Upper lobe of left lung (tissue), 6 donors: ENCODE measurements at regions not wholly inside any gene's neighbourhood (a gene's known extent, or its start where the extent isn't known, plus 50 kb on each side); places are given as distances from the start of the nearest gene placed in this dataset.

Experiments used
- ATAC-seq, 2 donors: fragments of 200-7000 bp; cut with Tn5 transposase; one replicate each; pipeline ENCODE4 v1.9.1; 2022; ENCODE audit warnings: mild to moderate bottlenecking in 2 of 2, moderate library complexity in 2 of 2; ENCODE audit not compliant: low FRiP score in 2 of 2
- DNase-seq, 2 donors: peaks; one replicate each; pipeline ENCODE4 v3.0.0-alpha.2; 2019 to 2020
- H3K27ac ChIP-seq, 4 donors: fragments of 200-600 bp; sonication (generic); one replicate each; pipeline ENCODE4 v1.5.1; 2016 to 2019
- H3K27me3 ChIP-seq, 4 donors: fragments of 200-600 bp; sonication (generic); one replicate each; pipeline ENCODE4 v1.5.1; 2017 to 2019
- H3K36me3 ChIP-seq, 4 donors: fragments of 200-600 bp; sonication (generic); one replicate each; pipeline ENCODE4 v1.5.1; 2016 to 2019
- H3K4me1 ChIP-seq, 4 donors: fragments of 200-600 bp; sonication (generic); one replicate each; pipeline ENCODE4 v1.5.1; 2018 to 2019
- H3K4me3 ChIP-seq, 4 donors: fragments of 200-600 bp; sonication (generic); one replicate each; pipeline ENCODE4 v1.5.1; 2017 to 2019; ENCODE audit warnings: mild to moderate bottlenecking in 2 of 4, moderate library complexity in 1 of 4
- H3K9me3 ChIP-seq, 4 donors: fragments of 200-600 bp; sonication (generic); one replicate each; pipeline ENCODE4 v1.5.1; 2018 to 2019
- EP300 ChIP-seq, 4 donors: sonication (generic); formaldehyde crosslinking; IDR thresholded peaks; one replicate each; pipeline ENCODE4 v1.5.1; 2017; ENCODE audit warnings: antibody characterized with exemption in 4 of 4, control low read depth in 2 of 4
- POLR2A ChIP-seq, 4 donors: fragments of 450-650 bp; IDR thresholded peaks; one replicate each; pipeline ENCODE4 v1.5.1; 2016 to 2017; ENCODE audit warnings: antibody characterized with exemption in 4 of 4, mild to moderate bottlenecking in 2 of 4
- POLR2AphosphoS5 ChIP-seq, 2 donors: sonication (generic); formaldehyde crosslinking; IDR thresholded peaks; one replicate each; pipeline ENCODE4 v1.5.1; 2017; ENCODE audit warnings: antibody characterized with exemption in 2 of 2
- WGBS, 2 donors: methylation state at CpG; one replicate each; pipeline ENCODE4 v1.1.5; 2017 to 2018; 5-methylcytosine and 5-hydroxymethylcytosine counted together
- TF ChIP-seq, protein P1 (sequence below), 6 experiments: fragments of 450-650 bp in 4 of 6; fragments of 200-600 bp in 2 of 6; sonication (generic) in 2 of 6; IDR thresholded peaks; one replicate each; pipeline ENCODE4 v1.5.1; 2016 to 2019; ENCODE audit warnings: antibody characterized with exemption in 6 of 6
- donor health status: DM: no; HTN: no; CAD: no; lungs with moderate emphysema.
- donor health status: DM: no; HTN: yes; CAD: no; lungs with severe emphysema.

DNA sequence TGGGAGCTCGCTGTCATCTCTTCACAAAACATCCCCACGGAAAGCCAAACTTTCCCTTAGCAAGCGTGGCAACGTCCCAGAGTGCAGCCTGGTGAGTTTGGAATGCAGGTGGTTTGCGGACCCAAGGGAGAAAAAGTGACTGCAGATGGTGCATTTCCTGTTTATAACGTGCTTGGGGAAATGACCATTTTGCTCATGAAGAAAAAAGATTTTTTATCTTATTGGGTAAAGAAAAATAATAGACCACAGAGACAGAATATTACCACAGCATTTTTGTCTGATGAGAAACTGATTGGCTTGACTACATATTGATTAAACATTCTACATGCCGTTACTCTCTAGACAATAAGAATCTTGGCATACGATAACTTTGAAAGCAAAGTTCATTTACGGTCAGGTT lies 136.5 kb downstream of the COPS8 start:
- Histone ChIP-seq H3K27me3 (no peaks in the 10 kb centered on the region), H3K27ac (peak overlapping the region in 1 of 4 donors; percentile 40), H3K4me3 (no peak overlapping the region), H3K36me3 (no peaks in the 10 kb centered on the region), H3K4me1 (no peaks in the 10 kb centered on the region), H3K9me3 (no peaks in the 10 kb centered on the region)
- peak in 1 of 2 donors; percentile 70 for ATAC-seq
- DNase-seq: no peak
- no peak for TF ChIP-seq POLR2A (IDR thresholded peaks at IDR 0.05)
- no peak for TF ChIP-seq EP300 (IDR thresholded peaks at IDR 0.05)
- TF ChIP-seq POLR2AphosphoS5 (IDR thresholded peaks at IDR 0.05): no peak
- TF ChIP-seq, protein P1, sequence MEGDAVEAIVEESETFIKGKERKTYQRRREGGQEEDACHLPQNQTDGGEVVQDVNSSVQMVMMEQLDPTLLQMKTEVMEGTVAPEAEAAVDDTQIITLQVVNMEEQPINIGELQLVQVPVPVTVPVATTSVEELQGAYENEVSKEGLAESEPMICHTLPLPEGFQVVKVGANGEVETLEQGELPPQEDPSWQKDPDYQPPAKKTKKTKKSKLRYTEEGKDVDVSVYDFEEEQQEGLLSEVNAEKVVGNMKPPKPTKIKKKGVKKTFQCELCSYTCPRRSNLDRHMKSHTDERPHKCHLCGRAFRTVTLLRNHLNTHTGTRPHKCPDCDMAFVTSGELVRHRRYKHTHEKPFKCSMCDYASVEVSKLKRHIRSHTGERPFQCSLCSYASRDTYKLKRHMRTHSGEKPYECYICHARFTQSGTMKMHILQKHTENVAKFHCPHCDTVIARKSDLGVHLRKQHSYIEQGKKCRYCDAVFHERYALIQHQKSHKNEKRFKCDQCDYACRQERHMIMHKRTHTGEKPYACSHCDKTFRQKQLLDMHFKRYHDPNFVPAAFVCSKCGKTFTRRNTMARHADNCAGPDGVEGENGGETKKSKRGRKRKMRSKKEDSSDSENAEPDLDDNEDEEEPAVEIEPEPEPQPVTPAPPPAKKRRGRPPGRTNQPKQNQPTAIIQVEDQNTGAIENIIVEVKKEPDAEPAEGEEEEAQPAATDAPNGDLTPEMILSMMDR (IDR thresholded peaks at IDR 0.05): no peak
- 39 to 48% methylated on average over 9 of the region's 9 CpGs for WGBS, 2 donors

DNA sequence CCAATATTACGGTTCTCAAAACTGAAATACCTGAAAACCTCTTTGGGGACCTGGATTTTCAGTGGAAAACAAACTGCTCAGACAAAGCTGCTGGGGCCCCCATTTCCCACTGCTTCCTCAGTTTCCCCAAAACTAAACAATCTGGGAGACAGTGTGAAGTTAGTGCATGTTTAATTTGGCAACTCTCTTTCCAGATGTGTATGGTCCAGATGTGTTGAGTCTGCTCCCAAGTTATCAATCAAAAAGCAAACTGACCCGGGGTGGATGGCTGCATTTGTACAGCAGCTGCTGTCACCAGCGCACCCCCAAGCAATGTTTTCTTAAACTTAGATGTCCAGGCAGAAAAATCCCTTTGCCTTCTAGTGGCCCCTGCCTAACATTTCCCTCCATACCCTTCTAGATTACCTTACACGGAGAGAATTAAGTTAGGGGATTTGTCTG lies 136.9 kb downstream of the COPS8 start:
- WGBS, 2 donors: 57 to 71% methylated on average over 4 of the region's 4 CpGs
- no peaks in the 10 kb centered on the region for H3K36me3 ChIP-seq
- H3K9me3 ChIP-seq: no peaks in the 10 kb centered on the region
- no peaks in the 10 kb centered on the region for H3K27me3 ChIP-seq
- H3K27ac ChIP-seq: no peak overlapping the region
- no peaks in the 10 kb centered on the region for H3K4me1 ChIP-seq
- H3K4me3 ChIP-seq: no peak overlapping the region
- DNase-seq (no peak), ATAC-seq (peak in 1 of 2 donors; percentile 47)
- TF ChIP-seq EP300 (IDR thresholded peaks at IDR 0.05) (no peak), POLR2AphosphoS5 (IDR thresholded peaks at IDR 0.05) (no peak), POLR2A (IDR thresholded peaks at IDR 0.05) (no peak)
- TF ChIP-seq, protein P1 (IDR thresholded peaks at IDR 0.05): no peak

DNA sequence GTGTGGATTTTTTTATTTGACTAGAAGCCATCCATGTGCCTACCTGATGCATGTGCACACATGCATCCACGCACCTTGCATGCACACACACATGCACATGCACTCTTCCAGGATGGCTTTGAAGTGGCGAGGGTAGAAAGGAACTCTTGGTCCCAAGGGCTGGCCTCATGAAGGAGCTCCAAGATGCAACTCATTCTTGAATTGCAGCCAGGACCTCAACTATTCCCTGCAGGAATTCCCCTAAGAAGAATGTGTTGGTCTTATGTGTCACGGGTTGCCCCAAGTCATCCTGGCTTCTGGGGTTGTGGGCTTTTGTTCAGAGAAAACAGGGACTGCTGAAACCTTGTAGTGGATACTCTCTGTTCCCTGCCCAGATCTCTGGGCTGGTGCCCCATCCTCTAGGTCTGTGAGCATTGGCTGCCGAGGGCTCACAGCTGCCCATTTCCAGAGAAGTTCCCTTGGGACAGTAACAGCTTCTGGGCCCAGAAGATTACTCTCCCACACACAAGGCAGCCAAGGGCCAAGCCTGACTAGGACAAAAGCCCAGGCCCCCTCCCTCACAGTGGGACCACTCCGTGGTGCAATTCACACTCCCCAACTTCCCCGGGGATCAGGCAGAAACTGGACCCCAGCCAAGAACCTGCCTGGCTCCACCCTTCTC lies 137.6 kb downstream of the COPS8 start:
- Histone ChIP-seq H3K4me3 (no peak overlapping the region), H3K4me1 (no peaks in the 10 kb centered on the region), H3K27ac (peak overlapping the region in 3 of 4 donors; percentile 19 to 35 (median 32)), H3K9me3 (no peaks in the 10 kb centered on the region), H3K36me3 (no peaks in the 10 kb centered on the region), H3K27me3 (no peaks in the 10 kb centered on the region)
- 45 to 52% methylated on average over 6 of the region's 6 CpGs for WGBS, 2 donors
- no peak for DNase-seq
- no peak for TF ChIP-seq EP300 (IDR thresholded peaks at IDR 0.05)
- TF ChIP-seq POLR2AphosphoS5 (IDR thresholded peaks at IDR 0.05): no peak
- no peak for TF ChIP-seq POLR2A (IDR thresholded peaks at IDR 0.05)
- TF ChIP-seq, protein P1 (IDR thresholded peaks at IDR 0.05): no peak
- ATAC-seq: peak in 1 of 2 donors; percentile 38

DNA sequence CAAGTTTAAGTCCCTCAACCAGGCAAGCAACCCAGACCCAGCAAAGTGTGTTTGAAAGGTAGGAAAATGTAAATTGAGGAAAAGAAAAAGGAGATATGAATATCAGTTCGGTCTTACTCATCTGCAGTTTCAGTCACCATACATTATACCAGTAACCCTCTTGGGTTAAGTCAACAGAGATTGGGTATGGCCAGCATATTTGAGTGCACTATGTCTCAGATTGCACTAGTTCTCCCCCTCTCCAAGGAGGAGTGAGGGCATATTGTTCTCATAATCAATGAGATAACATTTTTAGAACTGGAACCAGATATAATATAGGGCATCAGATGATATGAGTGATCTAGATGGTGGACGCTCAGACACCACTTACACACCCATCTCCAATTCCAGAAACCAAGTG lies 141.5 kb downstream of the COPS8 start:
- WGBS, 2 donors: 95 to 98% methylated on average over 2 of the region's 2 CpGs
- H3K27me3 ChIP-seq: no peaks in the 10 kb centered on the region
- ATAC-seq (no peak), DNase-seq (no peak)
- H3K27ac ChIP-seq: no peak overlapping the region
- no peaks in the 10 kb centered on the region for H3K36me3 ChIP-seq
- H3K4me1 ChIP-seq: no peaks in the 10 kb centered on the region
- TF ChIP-seq POLR2AphosphoS5 (IDR thresholded peaks at IDR 0.05) (no peak), POLR2A (IDR thresholded peaks at IDR 0.05) (no peak), EP300 (IDR thresholded peaks at IDR 0.05) (no peak)
- TF ChIP-seq, protein P1 (IDR thresholded peaks at IDR 0.05): no peak
- no peak overlapping the region for H3K4me3 ChIP-seq
- H3K9me3 ChIP-seq: no peaks in the 10 kb centered on the region
